ENCODE measurements at regions not wholly inside any gene's neighbourhood (a gene's known extent, or its start where the extent isn't known, plus 50 kb on each side); places are given as distances from the start of the nearest gene placed in this dataset.

GRCh38 chr19:30153326-30154210 is 211.5 kb downstream of the URI1 start:
- no peak for ATAC-seq

- no peak for ATAC-seq
These were observed 212.4 kb downstream of the URI1 start for GRCh38 chr19:30154410-30154809.

- ATAC-seq = no peak
These were observed 213.6 kb downstream of the URI1 start for GRCh38 chr19:30155381-30156200.

GRCh38 chr19:30156646-30157045 is 214.6 kb downstream of the URI1 start:
- ATAC-seq = no peak

- no peak for ATAC-seq
These were observed 213.9 kb upstream of the ZNF536 start for GRCh38 chr19:30158067-30158892.

- ATAC-seq = no peak
These were observed 213.3 kb upstream of the ZNF536 start for GRCh38 chr19:30158893-30159245.

GRCh38 chr19:30159636-30160035 is 212.5 kb upstream of the ZNF536 start:
- ATAC-seq = no peak

GRCh38 chr19:30160426-30160825 is 211.8 kb upstream of the ZNF536 start:
- no peak for ATAC-seq

GRCh38 chr19:30161021-30161655 is 211.0 kb upstream of the ZNF536 start:
- no peak for ATAC-seq

GRCh38 chr19:30161770-30162169 is 210.4 kb upstream of the ZNF536 start:
- no peak for ATAC-seq

GRCh38 chr19:30162718-30163117 is 209.5 kb upstream of the ZNF536 start:
- ATAC-seq = no peak

GRCh38 chr19:30163663-30164062 is 208.5 kb upstream of the ZNF536 start:
- no peak for ATAC-seq

GRCh38 chr19:30165228-30165813 is 206.9 kb upstream of the ZNF536 start:
- no peak for ATAC-seq

GRCh38 chr19:30167206-30167868 is 204.8 kb upstream of the ZNF536 start:
- no peak for ATAC-seq

GRCh38 chr19:30167976-30168635 is 204.1 kb upstream of the ZNF536 start:
- no peak for ATAC-seq

GRCh38 chr19:30168760-30169159 is 203.4 kb upstream of the ZNF536 start:
- no peak for ATAC-seq

- ATAC-seq = no peak
These were observed 202.8 kb upstream of the ZNF536 start for GRCh38 chr19:30169196-30169900.

- ATAC-seq = no peak
These were observed 202.1 kb upstream of the ZNF536 start for GRCh38 chr19:30170081-30170480.

GRCh38 chr19:30170495-30171137 is 201.6 kb upstream of the ZNF536 start:
- ATAC-seq = no peak
